ENCODE measurements at regions not wholly inside any gene's neighbourhood (a gene's known extent, or its start where the extent isn't known, plus 50 kb on each side); places are given as distances from the start of the nearest gene placed in this dataset.

DNA sequence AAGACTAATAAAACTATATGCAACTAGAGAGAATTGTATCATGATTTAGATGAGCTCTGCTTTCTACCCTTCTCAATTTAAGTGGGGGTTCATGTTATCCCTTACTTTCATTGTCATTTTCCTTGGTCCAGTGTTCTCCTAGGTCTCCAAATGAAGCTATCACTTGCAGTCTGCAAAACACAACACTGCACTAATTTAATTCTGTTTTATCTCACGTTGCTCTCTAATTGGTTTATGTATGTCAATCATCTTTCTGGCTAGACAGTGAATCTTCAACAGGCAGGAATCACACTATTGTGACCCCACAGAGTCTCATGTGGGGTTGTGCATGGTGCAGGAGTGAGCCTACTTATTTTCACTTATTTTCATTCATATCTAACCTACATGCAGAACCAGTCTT lies 348.3 kb upstream of the SYT4 start:
- H3K9ac ChIP-seq (ENCODE audit: control insufficient read depth, extremely low read depth, insufficient read depth, low read length) = no peak overlapping the region
- no peak overlapping the region for H3K4me3 ChIP-seq (ENCODE audit: control insufficient read depth in 2 of 3, extremely low read depth in 1 of 3, insufficient read depth in 2 of 3, low read depth in 1 of 3, low read length in 3 of 3)
- H3K9me1 ChIP-seq (ENCODE audit: control insufficient read depth, extremely low read depth, insufficient read depth, low read length) = no peaks in the 10 kb centered on the region
- no peak overlapping the region for H3K27ac ChIP-seq (ENCODE audit: control insufficient read depth, insufficient read depth, low read length)
- H3K36me3 ChIP-seq (ENCODE audit: control insufficient read depth in 2 of 2, extremely low read depth in 1 of 2, insufficient read depth in 2 of 2, low read length in 2 of 2) = no peaks in the 10 kb centered on the region
- no peaks in the 10 kb centered on the region for H3K9me3 ChIP-seq (ENCODE audit: control insufficient read depth, low read depth, low read length)
- DNase-seq (ENCODE audit: low read depth, low spot score) (no peak), FAIRE-seq (no peak)
- TF ChIP-seq, protein P1, sequence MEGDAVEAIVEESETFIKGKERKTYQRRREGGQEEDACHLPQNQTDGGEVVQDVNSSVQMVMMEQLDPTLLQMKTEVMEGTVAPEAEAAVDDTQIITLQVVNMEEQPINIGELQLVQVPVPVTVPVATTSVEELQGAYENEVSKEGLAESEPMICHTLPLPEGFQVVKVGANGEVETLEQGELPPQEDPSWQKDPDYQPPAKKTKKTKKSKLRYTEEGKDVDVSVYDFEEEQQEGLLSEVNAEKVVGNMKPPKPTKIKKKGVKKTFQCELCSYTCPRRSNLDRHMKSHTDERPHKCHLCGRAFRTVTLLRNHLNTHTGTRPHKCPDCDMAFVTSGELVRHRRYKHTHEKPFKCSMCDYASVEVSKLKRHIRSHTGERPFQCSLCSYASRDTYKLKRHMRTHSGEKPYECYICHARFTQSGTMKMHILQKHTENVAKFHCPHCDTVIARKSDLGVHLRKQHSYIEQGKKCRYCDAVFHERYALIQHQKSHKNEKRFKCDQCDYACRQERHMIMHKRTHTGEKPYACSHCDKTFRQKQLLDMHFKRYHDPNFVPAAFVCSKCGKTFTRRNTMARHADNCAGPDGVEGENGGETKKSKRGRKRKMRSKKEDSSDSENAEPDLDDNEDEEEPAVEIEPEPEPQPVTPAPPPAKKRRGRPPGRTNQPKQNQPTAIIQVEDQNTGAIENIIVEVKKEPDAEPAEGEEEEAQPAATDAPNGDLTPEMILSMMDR (optimal IDR thresholded peaks at IDR 0.05 in 1 of 3, IDR thresholded peaks at IDR 0.05 in 1 of 3, conservative IDR thresholded peaks at IDR 0.05 in 1 of 3; ENCODE audit: extremely low read depth in 1 of 3, insufficient read depth in 2 of 3, low read length in 3 of 3) = no peak
- no peak for TF ChIP-seq EZH2 (IDR thresholded peaks at IDR 0.05; ENCODE audit: low read length)
- no peaks in the 10 kb centered on the region for H3K79me2 ChIP-seq (ENCODE audit: control insufficient read depth, insufficient read depth, low read length)
- dilution Hi-C loops (cut with MboI; ENCODE audit: extremely low pct_ligation_motif_present, low sequenced_read_pairs) = no loop called here
- H3K4me2 ChIP-seq (ENCODE audit: control insufficient read depth, extremely low read depth, insufficient read depth, low read depth, low read length) = no peak overlapping the region
- H3K27me3 ChIP-seq (ENCODE audit: control insufficient read depth, extremely low read depth, insufficient read depth, low read length) = no peaks in the 10 kb centered on the region
- H3K4me1 ChIP-seq (ENCODE audit: control insufficient read depth, extremely low read depth, insufficient read depth, low read length) = no peaks in the 10 kb centered on the region
- no peaks in the 10 kb centered on the region for H4K20me1 ChIP-seq (ENCODE audit: control insufficient read depth, extremely low read depth, insufficient read depth, low read length)
- H2AFZ ChIP-seq (ENCODE audit: control insufficient read depth, low read length) = no peak overlapping the region

DNA sequence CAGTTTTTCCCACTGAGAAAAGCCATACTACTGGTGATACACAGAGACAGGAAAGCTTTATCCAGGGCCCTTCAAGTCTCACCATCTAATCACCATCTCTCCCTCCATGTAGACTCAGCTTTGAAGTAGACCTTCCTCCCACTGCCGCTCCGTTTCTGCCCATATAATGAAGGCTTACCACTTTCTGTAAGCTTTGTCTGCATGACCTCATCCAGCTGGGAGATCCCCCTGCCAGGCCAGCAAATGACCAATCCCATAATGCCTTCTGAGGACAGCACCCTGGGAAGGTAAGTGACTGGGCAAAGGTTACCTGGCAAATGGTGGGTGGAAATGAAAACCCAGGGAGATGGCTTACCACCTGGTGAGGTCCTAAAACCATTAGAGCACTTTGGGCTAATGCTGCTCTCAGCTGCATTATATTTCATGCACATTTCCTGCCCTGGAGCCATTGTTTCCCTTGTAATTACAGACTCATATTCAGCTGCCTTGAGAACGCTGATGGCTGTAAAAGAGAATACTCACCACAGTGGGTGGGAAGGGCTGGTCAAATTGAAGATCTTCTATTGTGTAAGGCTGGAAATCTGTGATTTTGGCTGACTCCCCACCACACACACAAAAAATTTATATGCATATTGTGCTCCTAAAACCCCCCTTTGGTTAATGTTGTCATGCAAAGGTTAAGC lies 350.7 kb upstream of the SYT4 start:
- H3K4me3 ChIP-seq (ENCODE audit: control insufficient read depth in 2 of 3, extremely low read depth in 1 of 3, insufficient read depth in 2 of 3, low read depth in 1 of 3, low read length in 3 of 3) = no peak overlapping the region
- H3K4me1 ChIP-seq (ENCODE audit: control insufficient read depth, extremely low read depth, insufficient read depth, low read length) = no peaks in the 10 kb centered on the region
- H3K9me1 ChIP-seq (ENCODE audit: control insufficient read depth, extremely low read depth, insufficient read depth, low read length) = no peaks in the 10 kb centered on the region
- H3K27ac ChIP-seq (ENCODE audit: control insufficient read depth, insufficient read depth, low read length) = no peak overlapping the region
- no peak for TF ChIP-seq EZH2 (IDR thresholded peaks at IDR 0.05; ENCODE audit: low read length)
- TF ChIP-seq, protein P1 (optimal IDR thresholded peaks at IDR 0.05 in 1 of 3, IDR thresholded peaks at IDR 0.05 in 1 of 3, conservative IDR thresholded peaks at IDR 0.05 in 1 of 3; ENCODE audit: extremely low read depth in 1 of 3, insufficient read depth in 2 of 3, low read length in 3 of 3) = no peak
- no peaks in the 10 kb centered on the region for H3K36me3 ChIP-seq (ENCODE audit: control insufficient read depth in 2 of 2, extremely low read depth in 1 of 2, insufficient read depth in 2 of 2, low read length in 2 of 2)
- H4K20me1 ChIP-seq (ENCODE audit: control insufficient read depth, extremely low read depth, insufficient read depth, low read length) = no peaks in the 10 kb centered on the region
- H2AFZ ChIP-seq (ENCODE audit: control insufficient read depth, low read length) = no peak overlapping the region
- H3K4me2 ChIP-seq (ENCODE audit: control insufficient read depth, extremely low read depth, insufficient read depth, low read depth, low read length) = no peak overlapping the region
- no peaks in the 10 kb centered on the region for H3K9me3 ChIP-seq (ENCODE audit: control insufficient read depth, low read depth, low read length)
- FAIRE-seq (no peak), DNase-seq (ENCODE audit: low read depth, low spot score) (no peak)
- H3K9ac ChIP-seq (ENCODE audit: control insufficient read depth, extremely low read depth, insufficient read depth, low read length) = no peak overlapping the region
- H3K27me3 ChIP-seq (ENCODE audit: control insufficient read depth, extremely low read depth, insufficient read depth, low read length) = no peaks in the 10 kb centered on the region
- dilution Hi-C loops (cut with MboI; ENCODE audit: extremely low pct_ligation_motif_present, low sequenced_read_pairs) = no loop called here
- H3K79me2 ChIP-seq (ENCODE audit: control insufficient read depth, insufficient read depth, low read length) = no peaks in the 10 kb centered on the region

Data from keratinocyte (primary cell).